ENCODE measurements at regions not wholly inside any gene's neighbourhood (a gene's known extent, or its start where the extent isn't known, plus 50 kb on each side); places are given as distances from the start of the nearest gene placed in this dataset.

GRCh38 chr7:41116337-41116736 is 586.6 kb downstream of the INHBA start:
- TF ChIP-seq POLR2AphosphoS5 (IDR thresholded peaks at IDR 0.05; ENCODE audit: low read depth, low read length), result no peak
- no peak for TF ChIP-seq RFX5 (IDR thresholded peaks at IDR 0.05; ENCODE audit: low read length)

Data from SK-N-SH (cell line).